SW480 (cell line): ENCODE measurements at regions not wholly inside any gene's neighbourhood (a gene's known extent, or its start where the extent isn't known, plus 50 kb on each side); places are given as distances from the start of the nearest gene placed in this dataset.
"Not testable (repeated sequence)": the region's sequence is repeated elsewhere in the genome, so short reads cannot be mapped to it uniquely, and the experiment has no call there.

ENCODE experiments used
- DNase-seq: peaks from one replicate; pipeline ENCODE4 v3.0.0-alpha.2; 2016; ENCODE audit warnings: low spot score

DNA sequence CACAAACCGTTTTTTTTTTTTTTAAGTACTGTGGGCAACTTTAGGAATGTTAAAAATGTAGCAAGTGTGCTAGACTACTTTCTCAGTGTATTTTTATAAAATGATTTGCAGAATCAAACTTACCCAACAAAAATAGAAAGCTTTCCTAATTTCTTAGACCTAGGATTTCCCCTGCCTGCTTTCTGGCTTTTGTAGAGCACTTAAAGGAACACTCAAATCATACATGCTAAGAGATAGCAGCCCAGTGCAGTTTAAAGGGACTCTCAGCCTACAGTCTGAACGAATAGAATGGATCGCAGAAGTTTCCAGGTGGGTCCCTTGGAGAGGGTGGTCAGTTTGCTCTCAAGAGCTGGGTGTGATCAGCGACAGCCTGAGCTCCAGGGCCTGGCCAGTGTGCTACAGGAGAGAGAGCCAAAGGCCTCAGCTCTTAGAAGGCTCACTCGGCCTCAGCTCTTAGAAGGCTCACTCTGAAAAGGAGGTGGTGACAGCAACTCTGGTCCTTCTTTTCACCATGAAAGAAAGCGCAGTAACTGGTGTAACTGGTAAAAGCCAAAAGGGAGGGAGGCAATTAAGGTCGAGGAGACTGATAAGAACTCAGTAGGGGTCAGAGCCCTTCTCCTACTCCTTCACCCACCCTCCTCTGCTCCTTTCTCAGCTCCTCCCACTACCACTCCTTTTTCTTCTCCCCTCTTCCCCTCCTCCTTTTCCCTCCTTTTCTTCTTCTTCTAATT, 142.4 kb downstream of the ZFP64 start:
- DNase-seq: no peak

- DNase-seq: peak; percentile 89
These were observed 143.5 kb downstream of the ZFP64 start for GRCh38 chr20:52047811-52048764.

GRCh38 chr20:52041966-52042365, 149.6 kb downstream of the ZFP64 start:
- DNase-seq: no peak

DNA sequence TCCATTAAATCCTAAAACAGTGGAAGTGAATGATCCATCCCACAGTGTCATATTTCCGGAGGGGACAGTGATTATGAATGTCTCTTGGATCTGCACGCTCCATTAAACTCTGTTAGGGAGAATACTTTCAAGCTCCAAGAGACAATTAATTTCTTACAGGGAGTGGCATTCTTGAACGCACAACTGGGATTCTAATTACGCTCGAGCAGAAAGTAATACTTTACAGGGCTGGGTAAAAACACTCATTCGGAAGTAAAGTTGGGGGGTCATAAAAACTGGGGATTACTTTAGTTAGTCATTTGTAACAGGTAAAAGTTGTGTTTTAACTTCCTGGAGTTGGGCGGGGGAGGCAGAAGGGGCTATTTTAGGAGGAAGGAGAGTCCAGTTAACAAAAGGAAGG, 151.8 kb downstream of the ZFP64 start:
- DNase-seq: no peak

- not testable (repeated sequence) for DNase-seq
These were observed 152.9 kb downstream of the ZFP64 start for GRCh38 chr20:52038632-52039031.

- no peak for DNase-seq
These were observed 154.2 kb downstream of the ZFP64 start for GRCh38 chr20:52037370-52037769.

DNA sequence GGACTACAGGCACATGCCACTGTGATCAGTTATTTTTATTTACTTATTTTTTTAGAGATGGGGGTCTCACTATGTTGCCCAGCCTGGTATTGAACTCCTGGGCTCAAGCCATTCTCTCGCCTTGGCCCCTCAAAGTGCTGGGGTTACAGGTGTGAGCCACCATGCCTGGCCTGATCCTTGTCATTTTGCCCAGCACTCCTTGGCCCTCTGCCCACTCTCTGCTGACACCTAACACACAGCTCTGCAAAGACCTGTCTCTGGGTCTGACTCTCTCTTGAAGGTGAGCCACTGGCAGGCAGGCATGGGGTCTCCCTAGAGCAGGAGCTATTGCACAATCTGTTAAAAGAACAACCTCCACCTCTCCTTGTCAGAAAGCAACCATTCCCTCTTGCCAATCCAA, 155.6 kb downstream of the ZFP64 start:
- DNase-seq: no peak

DNA sequence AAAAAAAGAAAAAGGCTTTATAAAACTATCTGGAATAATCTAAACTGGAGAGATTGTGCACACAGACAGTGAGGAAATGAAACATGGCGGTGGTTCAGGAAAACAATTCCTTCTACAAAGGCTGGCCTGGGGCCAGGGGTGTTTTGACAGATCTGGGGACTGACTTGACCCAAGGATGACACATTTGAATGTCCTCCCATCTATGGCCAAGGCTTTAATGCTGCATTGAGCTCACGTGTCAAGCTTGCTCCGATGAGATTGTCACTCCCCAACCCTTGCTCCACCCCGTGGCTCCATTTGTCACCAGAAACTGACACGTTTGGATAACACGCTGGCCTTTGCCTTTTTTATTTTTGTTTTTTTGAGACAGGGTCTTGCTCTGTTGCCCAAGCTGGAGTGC, 156.1 kb downstream of the ZFP64 start:
- DNase-seq: no peak

DNA sequence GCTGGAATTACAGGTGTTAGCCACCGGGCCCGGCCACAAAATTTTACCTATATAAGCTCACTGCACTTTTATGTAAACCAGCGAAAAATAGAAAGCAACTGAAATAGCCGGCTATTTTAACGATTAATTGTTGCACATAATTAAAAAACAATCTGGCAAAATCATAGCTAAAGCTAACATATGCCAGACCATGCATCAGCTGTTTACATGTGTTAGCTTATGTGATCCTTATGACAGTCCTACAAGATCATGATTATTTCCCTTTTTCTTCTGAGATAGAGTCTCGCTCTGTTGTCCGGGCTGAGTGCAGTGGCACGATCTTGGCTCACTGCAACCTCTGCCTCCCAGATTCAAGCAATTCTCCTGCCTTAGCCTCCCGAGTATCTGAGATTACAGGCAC, 157.0 kb downstream of the ZFP64 start:
- no peak for DNase-seq

DNA sequence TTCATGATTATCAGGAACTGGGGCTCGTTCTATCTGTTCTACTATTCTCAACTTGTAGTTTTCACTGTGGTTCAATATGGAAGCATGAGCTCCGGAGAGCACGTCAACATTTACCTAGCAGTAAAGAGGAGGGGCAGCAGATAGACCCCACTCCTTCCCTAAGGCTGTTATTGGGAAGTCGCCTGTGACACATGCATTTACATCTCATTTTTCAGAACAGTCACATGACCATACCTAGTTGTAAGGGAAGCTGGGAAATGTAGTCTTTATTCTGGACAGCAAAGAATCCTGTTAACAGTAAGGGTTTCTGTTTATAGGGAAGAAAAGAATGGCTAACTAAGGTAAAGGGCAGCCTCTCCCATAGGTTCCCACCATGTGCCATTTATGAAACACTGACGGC, 158.3 kb downstream of the ZFP64 start:
- DNase-seq: no peak

DNA sequence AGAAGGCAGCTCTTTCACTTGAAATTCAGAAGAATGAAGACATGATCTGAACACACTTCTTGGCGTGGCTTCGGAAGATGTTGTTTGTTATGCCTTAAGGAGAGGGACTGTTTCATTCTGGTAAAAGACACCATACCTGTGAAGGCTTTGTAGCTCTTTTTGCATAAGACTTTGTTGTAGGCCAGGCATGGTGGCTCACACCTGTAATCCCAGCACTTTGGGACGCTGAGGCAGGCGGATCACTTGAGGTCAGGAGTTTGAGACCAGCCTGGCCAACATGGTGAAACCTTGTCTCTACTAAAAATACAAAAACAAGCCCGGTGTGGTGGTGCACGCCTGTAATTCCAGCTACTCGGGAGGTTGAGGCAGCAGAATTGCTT, 159.3 kb downstream of the ZFP64 start:
- not testable (repeated sequence) for DNase-seq

GRCh38 chr20:52031563-52032303, 159.8 kb downstream of the ZFP64 start:
- no peak for DNase-seq

DNA sequence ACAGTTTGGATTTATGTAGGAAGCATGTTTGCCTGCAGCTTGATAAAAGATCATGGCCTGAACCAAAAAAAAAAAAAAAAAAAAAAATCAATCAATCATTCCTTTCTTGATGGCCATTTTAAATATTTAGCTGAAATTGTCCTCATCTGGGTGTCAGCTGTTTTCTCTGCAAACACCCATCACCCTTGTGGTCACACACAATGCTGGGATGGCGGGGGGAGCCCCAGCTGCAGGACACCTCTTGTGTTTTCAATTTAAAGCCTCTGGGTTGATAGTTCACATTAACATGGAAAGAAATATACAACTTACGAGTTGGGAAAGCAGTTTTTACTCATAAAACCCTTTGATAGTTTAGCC, 160.4 kb downstream of the ZFP64 start:
- DNase-seq: no peak

DNA sequence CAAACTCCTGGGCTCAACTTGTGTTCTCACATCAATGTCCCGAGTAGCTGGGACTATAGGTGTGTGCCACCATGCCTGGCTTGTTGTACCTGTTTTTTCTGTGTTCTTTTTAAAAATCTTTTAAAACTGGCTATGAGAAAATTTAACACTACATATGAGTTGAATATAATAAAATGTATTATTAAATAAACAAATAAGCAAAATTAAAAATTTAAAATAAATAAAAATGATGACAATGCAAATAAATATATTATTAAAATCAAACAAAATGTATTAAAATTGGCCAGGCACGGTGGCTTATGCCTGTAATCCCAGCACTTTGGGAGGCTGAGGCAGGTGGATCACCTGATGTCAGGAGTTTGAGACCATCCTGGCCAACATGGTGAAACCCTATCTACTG, 162.4 kb downstream of the ZFP64 start:
- not testable (repeated sequence) for DNase-seq

DNA sequence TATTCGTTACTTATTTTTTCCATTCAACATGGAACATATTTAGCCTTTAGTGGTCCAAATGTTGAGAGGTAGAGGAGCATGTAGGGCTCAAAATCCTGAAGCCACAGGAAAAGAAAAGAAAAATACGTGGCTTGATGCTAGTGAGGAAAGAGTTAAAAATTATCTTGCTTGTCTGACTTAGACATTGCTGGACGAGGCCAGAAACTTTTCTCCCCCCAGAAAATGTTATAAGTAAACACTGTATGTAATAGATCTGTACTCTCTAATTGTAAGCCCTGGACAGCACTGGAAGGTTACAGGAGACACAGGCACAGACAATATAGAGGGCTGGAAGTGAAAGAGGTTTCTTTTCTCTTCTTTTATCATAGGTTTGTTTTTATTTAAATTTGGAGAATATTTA, 165.6 kb downstream of the ZFP64 start:
- DNase-seq: no peak

DNA sequence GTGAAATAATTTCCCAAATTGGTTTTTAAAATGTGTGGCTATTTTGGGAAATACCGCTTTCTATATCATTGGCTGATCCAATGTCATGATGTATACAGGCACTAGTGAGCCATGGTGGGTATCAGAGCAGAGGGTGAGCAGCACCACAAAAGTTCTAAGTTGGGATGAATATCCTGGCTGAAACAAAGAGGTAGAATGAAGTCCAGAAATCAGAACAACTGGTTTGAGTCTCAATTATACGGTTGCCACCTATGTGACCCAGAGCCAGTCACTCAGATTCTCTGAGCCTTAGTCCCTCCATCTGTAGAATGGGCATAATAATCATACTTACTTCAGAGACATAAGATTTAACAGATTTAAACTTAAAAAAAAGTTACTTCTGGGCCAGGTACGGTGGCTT, 172.3 kb downstream of the ZFP64 start:
- DNase-seq: no peak

GRCh38 chr20:52017669-52018317, 173.8 kb downstream of the ZFP64 start:
- DNase-seq: no peak

DNA sequence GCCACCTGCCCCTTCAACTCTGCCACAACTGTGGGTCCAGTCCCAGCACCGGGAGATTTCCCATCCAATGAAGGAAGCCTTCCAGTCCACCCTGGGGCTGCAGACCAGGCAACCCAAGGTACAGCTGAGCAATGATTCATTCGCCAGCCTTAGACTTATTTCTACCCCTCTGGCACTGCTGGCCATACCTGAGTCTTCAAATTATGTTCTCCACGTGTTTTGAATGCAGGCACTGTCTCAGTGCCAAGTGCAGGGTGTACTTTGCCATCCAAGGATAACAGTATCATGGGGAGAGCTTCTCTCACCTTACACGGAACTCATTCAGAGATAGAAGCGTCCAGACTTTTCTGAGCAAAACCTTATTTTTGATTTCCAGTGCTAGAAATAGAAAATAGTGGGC, 175.6 kb downstream of the ZFP64 start:
- DNase-seq: no peak

GRCh38 chr20:52015155-52015554, 176.4 kb downstream of the ZFP64 start:
- no peak for DNase-seq

GRCh38 chr20:52012079-52012478, 179.5 kb downstream of the ZFP64 start:
- DNase-seq: no peak

DNA sequence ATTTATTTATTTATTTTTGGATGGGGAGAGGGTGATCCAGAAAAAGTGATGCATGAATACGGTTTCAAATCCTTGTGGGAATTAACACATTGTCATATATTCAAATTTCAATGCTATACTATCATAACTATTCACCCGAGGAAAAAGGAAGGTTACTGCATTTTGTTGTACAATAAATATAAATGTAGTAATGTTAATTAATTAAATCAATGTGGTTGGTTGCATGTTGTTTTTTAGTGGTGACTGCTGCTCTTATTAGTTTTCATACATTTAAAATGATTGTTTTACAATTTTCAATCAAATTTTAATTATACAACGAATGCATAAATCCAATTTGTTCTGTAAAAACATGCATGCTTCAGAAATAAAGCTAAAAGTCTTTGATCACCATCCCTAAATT, 180.5 kb downstream of the ZFP64 start:
- no peak for DNase-seq

DNA sequence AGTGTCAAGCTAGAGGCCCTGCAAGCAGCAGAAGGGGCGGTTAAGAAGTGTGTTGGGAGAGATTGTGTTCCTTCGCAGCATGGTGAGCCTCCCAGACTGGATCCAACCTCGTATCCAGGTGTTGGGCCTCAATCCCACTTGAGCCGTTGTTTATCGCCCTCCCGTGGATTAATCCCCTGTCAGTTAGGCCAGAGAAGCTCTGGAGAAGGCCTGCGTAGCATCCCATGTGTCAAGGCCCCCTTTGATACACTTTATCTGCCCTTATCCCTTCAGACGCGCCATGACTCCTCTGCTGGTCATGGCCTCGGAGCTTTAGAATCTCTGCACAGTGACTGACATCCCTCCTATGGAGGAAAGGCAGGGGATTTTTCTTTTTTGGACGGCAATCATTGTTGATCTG, 181.0 kb downstream of the ZFP64 start:
- no peak for DNase-seq
